ENCODE measurements at regions not wholly inside any gene's neighbourhood (a gene's known extent, or its start where the extent isn't known, plus 50 kb on each side); places are given as distances from the start of the nearest gene placed in this dataset.

- TF ChIP-seq POLR2AphosphoS5 (IDR thresholded peaks at IDR 0.05) (no peak), CTCF (IDR thresholded peaks at IDR 0.05) (no peak)
Measured at GRCh38 chr3:157914882-157915281, 191.3 kb downstream of the SHOX2 start.

All from upper lobe of left lung (tissue), 4 donors.